ENCODE measurements at regions not wholly inside any gene's neighbourhood (a gene's known extent, or its start where the extent isn't known, plus 50 kb on each side); places are given as distances from the start of the nearest gene placed in this dataset.

GRCh38 chr6:4367643-4368042, 232.3 kb upstream of the ECI2 start:
- H4K8ac ChIP-seq (ENCODE audit: low read depth, low read length): no peak overlapping the region
- H3K4me3 ChIP-seq (ENCODE audit: low read depth, low read length): no peak overlapping the region

GRCh38 chr6:4366635-4367395, 231.4 kb upstream of the ECI2 start:
- Histone ChIP-seq H3K18ac (ENCODE audit: low read length) (no peak overlapping the region), H4K91ac (ENCODE audit: low read depth, low read length) (no peak overlapping the region), H2AK5ac (ENCODE audit: low read length) (no peak overlapping the region), H3K4ac (ENCODE audit: low read depth, low read length) (no peak overlapping the region), H3K4me3 (ENCODE audit: low read depth, low read length) (no peak overlapping the region), H2BK12ac (ENCODE audit: low read length) (no peak overlapping the region), H3K4me1 (ENCODE audit: control insufficient read depth in 1 of 2, insufficient read depth in 2 of 2, low read length in 2 of 2) (peaks cover 4 to 7% of the 10 kb centered on the region in 2 experiments), H3K9ac (ENCODE audit: low read length) (no peak overlapping the region), H4K8ac (ENCODE audit: low read depth, low read length) (no peak overlapping the region), H3K9me3 (ENCODE audit: insufficient read depth, low read depth, low read length) (no peaks in the 10 kb centered on the region), H2BK5ac (ENCODE audit: low read depth, low read length, poor library complexity) (no peak overlapping the region), H2BK120ac (ENCODE audit: insufficient read depth, low read length, poor library complexity) (no peak overlapping the region), H3K27ac (ENCODE audit: low read depth, low read length) (no peak overlapping the region), H4K12ac (ENCODE audit: low read depth, low read length) (no peak overlapping the region), H3K14ac (ENCODE audit: low read length) (no peak overlapping the region), H2AFZ (ENCODE audit: insufficient read depth, low read length, poor library complexity) (no peak overlapping the region), H3K23ac (ENCODE audit: low read length) (no peak overlapping the region), H3K79me1 (ENCODE audit: low read length) (peaks cover 4% of the 10 kb centered on the region), H3K36me3 (ENCODE audit: control insufficient read depth in 1 of 2, insufficient read depth in 2 of 2, low read length in 2 of 2) (no peaks in the 10 kb centered on the region), H3K27me3 (ENCODE audit: insufficient read depth, low read length) (no peaks in the 10 kb centered on the region), H3K4me2 (ENCODE audit: low read length) (no peak overlapping the region), H3K79me2 (ENCODE audit: control insufficient read depth, insufficient read depth, low read length, poor library complexity) (no peaks in the 10 kb centered on the region)
- no peak for DNase-seq
- WGBS (ENCODE audit: extremely low coverage, insufficient coverage, insufficient read length): no CpG with 5 or more reads among the region's 11 CpGs

More at GRCh38 chr6:4367643-4368042, 232.3 kb upstream of the ECI2 start:
- H2BK12ac ChIP-seq (ENCODE audit: low read length): peak overlapping the region; percentile 19
- H3K79me2 ChIP-seq (ENCODE audit: control insufficient read depth, insufficient read depth, low read length, poor library complexity): no peaks in the 10 kb centered on the region
- H3K23ac ChIP-seq (ENCODE audit: low read length): no peak overlapping the region
- H3K18ac ChIP-seq (ENCODE audit: low read length): no peak overlapping the region
- H3K9me3 ChIP-seq (ENCODE audit: insufficient read depth, low read depth, low read length): no peaks in the 10 kb centered on the region
- no peaks in the 10 kb centered on the region for H3K36me3 ChIP-seq (ENCODE audit: control insufficient read depth in 1 of 2, insufficient read depth in 2 of 2, low read length in 2 of 2)
- peaks cover 4% of the 10 kb centered on the region for H3K79me1 ChIP-seq (ENCODE audit: low read length)
- H2AK5ac ChIP-seq (ENCODE audit: low read length): no peak overlapping the region
- no peak overlapping the region for H3K9ac ChIP-seq (ENCODE audit: low read length)
- H3K27ac ChIP-seq (ENCODE audit: low read depth, low read length): no peak overlapping the region
- WGBS (ENCODE audit: extremely low coverage, insufficient coverage, insufficient read length): no CpG with 5 or more reads among the region's 1 CpG
- H3K14ac ChIP-seq (ENCODE audit: low read length): no peak overlapping the region
- H4K91ac ChIP-seq (ENCODE audit: low read depth, low read length): no peak overlapping the region
- H4K12ac ChIP-seq (ENCODE audit: low read depth, low read length): no peak overlapping the region
- H3K4me2 ChIP-seq (ENCODE audit: low read length): no peak overlapping the region
- H3K4ac ChIP-seq (ENCODE audit: low read depth, low read length): no peak overlapping the region
- no peak overlapping the region for H2AFZ ChIP-seq (ENCODE audit: insufficient read depth, low read length, poor library complexity)
- peaks cover 4 to 7% of the 10 kb centered on the region in 2 experiments for H3K4me1 ChIP-seq (ENCODE audit: control insufficient read depth in 1 of 2, insufficient read depth in 2 of 2, low read length in 2 of 2)
- no peak overlapping the region for H2BK120ac ChIP-seq (ENCODE audit: insufficient read depth, low read length, poor library complexity)
- no peak for DNase-seq
- no peaks in the 10 kb centered on the region for H3K27me3 ChIP-seq (ENCODE audit: insufficient read depth, low read length)
- no peak overlapping the region for H2BK5ac ChIP-seq (ENCODE audit: low read depth, low read length, poor library complexity)

GRCh38 chr6:4365686-4366085, 230.3 kb upstream of the ECI2 start:
- no CpG with 5 or more reads among the region's 3 CpGs for WGBS (ENCODE audit: extremely low coverage, insufficient coverage, insufficient read length)
- Histone ChIP-seq H3K14ac (ENCODE audit: low read length) (no peak overlapping the region), H2BK120ac (ENCODE audit: insufficient read depth, low read length, poor library complexity) (no peak overlapping the region), H3K23ac (ENCODE audit: low read length) (no peak overlapping the region), H3K36me3 (ENCODE audit: control insufficient read depth in 1 of 2, insufficient read depth in 2 of 2, low read length in 2 of 2) (no peaks in the 10 kb centered on the region), H3K4ac (ENCODE audit: low read depth, low read length) (no peak overlapping the region), H4K8ac (ENCODE audit: low read depth, low read length) (no peak overlapping the region), H3K27ac (ENCODE audit: low read depth, low read length) (no peak overlapping the region), H3K79me1 (ENCODE audit: low read length) (peaks cover 4% of the 10 kb centered on the region), H3K9ac (ENCODE audit: low read length) (no peak overlapping the region), H3K4me1 (ENCODE audit: control insufficient read depth in 1 of 2, insufficient read depth in 2 of 2, low read length in 2 of 2) (peaks cover 4 to 7% of the 10 kb centered on the region in 2 experiments), H3K27me3 (ENCODE audit: insufficient read depth, low read length) (no peaks in the 10 kb centered on the region), H2AFZ (ENCODE audit: insufficient read depth, low read length, poor library complexity) (no peak overlapping the region), H3K4me2 (ENCODE audit: low read length) (no peak overlapping the region), H4K91ac (ENCODE audit: low read depth, low read length) (no peak overlapping the region), H4K12ac (ENCODE audit: low read depth, low read length) (no peak overlapping the region), H2BK12ac (ENCODE audit: low read length) (no peak overlapping the region), H3K9me3 (ENCODE audit: insufficient read depth, low read depth, low read length) (no peaks in the 10 kb centered on the region), H3K4me3 (ENCODE audit: low read depth, low read length) (no peak overlapping the region), H3K18ac (ENCODE audit: low read length) (no peak overlapping the region), H3K79me2 (ENCODE audit: control insufficient read depth, insufficient read depth, low read length, poor library complexity) (no peaks in the 10 kb centered on the region), H2AK5ac (ENCODE audit: low read length) (no peak overlapping the region), H2BK5ac (ENCODE audit: low read depth, low read length, poor library complexity) (no peak overlapping the region)
- no peak for DNase-seq

- Histone ChIP-seq H3K9me3 (ENCODE audit: insufficient read depth, low read depth, low read length) (no peaks in the 10 kb centered on the region), H3K4me1 (ENCODE audit: control insufficient read depth in 1 of 2, insufficient read depth in 2 of 2, low read length in 2 of 2) (peaks cover under 1 to 3% of the 10 kb centered on the region in 2 experiments), H2BK5ac (ENCODE audit: low read depth, low read length, poor library complexity) (no peak overlapping the region), H3K27ac (ENCODE audit: low read depth, low read length) (no peak overlapping the region), H3K79me2 (ENCODE audit: control insufficient read depth, insufficient read depth, low read length, poor library complexity) (no peaks in the 10 kb centered on the region), H2BK12ac (ENCODE audit: low read length) (no peak overlapping the region), H3K4ac (ENCODE audit: low read depth, low read length) (no peak overlapping the region), H4K91ac (ENCODE audit: low read depth, low read length) (no peak overlapping the region), H3K14ac (ENCODE audit: low read length) (no peak overlapping the region), H4K12ac (ENCODE audit: low read depth, low read length) (no peak overlapping the region), H2BK120ac (ENCODE audit: insufficient read depth, low read length, poor library complexity) (no peak overlapping the region), H2AFZ (ENCODE audit: insufficient read depth, low read length, poor library complexity) (no peak overlapping the region), H3K27me3 (ENCODE audit: insufficient read depth, low read length) (no peaks in the 10 kb centered on the region), H3K18ac (ENCODE audit: low read length) (no peak overlapping the region), H2AK5ac (ENCODE audit: low read length) (no peak overlapping the region), H4K8ac (ENCODE audit: low read depth, low read length) (no peak overlapping the region), H3K4me2 (ENCODE audit: low read length) (no peak overlapping the region), H3K79me1 (ENCODE audit: low read length) (peaks cover 2% of the 10 kb centered on the region), H3K36me3 (ENCODE audit: control insufficient read depth in 1 of 2, insufficient read depth in 2 of 2, low read length in 2 of 2) (no peaks in the 10 kb centered on the region), H3K23ac (ENCODE audit: low read length) (no peak overlapping the region), H3K9ac (ENCODE audit: low read length) (no peak overlapping the region), H3K4me3 (ENCODE audit: low read depth, low read length) (no peak overlapping the region)
- DNase-seq: no peak
These were observed 229.3 kb upstream of the ECI2 start for GRCh38 chr6:4364711-4365110.
